ENCODE measurements at regions not wholly inside any gene's neighbourhood (a gene's known extent, or its start where the extent isn't known, plus 50 kb on each side); places are given as distances from the start of the nearest gene placed in this dataset.

DNA sequence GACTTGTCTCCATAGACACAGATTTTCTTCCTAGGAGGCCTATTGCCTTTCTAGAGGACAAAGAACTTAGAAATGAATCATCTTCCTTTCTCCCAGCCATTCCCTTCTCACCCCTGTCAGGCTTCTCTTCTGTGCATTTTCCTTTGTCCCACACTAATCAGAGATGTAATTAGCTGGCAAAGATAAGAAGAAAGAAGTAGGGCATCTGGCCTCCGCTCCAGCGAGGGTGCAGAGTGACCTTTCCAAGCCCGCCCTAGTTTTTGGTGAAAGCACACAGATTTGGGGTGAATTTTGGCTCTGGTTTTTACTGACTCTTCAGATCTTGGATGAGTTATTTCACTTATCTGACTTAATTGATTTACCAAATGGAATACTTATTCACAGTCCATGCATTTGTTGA lies 626.5 kb downstream of the ZEB2 start:
- TF ChIP-seq ESRRG (CRISPR knock-in tag; IDR thresholded peaks at IDR 0.05): no peak
- no peak for TF ChIP-seq ISL1 (CRISPR knock-in tag; IDR thresholded peaks at IDR 0.05)
- TF ChIP-seq, protein P1, sequence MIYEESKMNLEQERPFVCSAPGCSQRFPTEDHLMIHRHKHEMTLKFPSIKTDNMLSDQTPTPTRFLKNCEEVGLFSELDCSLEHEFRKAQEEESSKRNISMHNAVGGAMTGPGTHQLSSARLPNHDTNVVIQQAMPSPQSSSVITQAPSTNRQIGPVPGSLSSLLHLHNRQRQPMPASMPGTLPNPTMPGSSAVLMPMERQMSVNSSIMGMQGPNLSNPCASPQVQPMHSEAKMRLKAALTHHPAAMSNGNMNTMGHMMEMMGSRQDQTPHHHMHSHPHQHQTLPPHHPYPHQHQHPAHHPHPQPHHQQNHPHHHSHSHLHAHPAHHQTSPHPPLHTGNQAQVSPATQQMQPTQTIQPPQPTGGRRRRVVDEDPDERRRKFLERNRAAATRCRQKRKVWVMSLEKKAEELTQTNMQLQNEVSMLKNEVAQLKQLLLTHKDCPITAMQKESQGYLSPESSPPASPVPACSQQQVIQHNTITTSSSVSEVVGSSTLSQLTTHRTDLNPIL (CRISPR knock-in tag; IDR thresholded peaks at IDR 0.05; ENCODE audit: low read depth): no peak
- TF ChIP-seq, protein P2, sequence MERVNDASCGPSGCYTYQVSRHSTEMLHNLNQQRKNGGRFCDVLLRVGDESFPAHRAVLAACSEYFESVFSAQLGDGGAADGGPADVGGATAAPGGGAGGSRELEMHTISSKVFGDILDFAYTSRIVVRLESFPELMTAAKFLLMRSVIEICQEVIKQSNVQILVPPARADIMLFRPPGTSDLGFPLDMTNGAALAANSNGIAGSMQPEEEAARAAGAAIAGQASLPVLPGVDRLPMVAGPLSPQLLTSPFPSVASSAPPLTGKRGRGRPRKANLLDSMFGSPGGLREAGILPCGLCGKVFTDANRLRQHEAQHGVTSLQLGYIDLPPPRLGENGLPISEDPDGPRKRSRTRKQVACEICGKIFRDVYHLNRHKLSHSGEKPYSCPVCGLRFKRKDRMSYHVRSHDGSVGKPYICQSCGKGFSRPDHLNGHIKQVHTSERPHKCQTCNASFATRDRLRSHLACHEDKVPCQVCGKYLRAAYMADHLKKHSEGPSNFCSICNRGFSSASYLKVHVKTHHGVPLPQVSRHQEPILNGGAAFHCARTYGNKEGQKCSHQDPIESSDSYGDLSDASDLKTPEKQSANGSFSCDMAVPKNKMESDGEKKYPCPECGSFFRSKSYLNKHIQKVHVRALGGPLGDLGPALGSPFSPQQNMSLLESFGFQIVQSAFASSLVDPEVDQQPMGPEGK (CRISPR knock-in tag; IDR thresholded peaks at IDR 0.05; ENCODE audit: borderline replicate concordance): no peak
- TF ChIP-seq ZFP3 (CRISPR knock-in tag; IDR thresholded peaks at IDR 0.05): no peak
- no peak for TF ChIP-seq ARNTL (CRISPR knock-in tag; IDR thresholded peaks at IDR 0.05; ENCODE audit: borderline replicate concordance, low read depth)
- no peak for TF ChIP-seq ZC3H10 (CRISPR knock-in tag; IDR thresholded peaks at IDR 0.05)
- TF ChIP-seq TCF4 (CRISPR knock-in tag; IDR thresholded peaks at IDR 0.05; ENCODE audit: borderline replicate concordance): peak; percentile 47; the same call in 1 of the 2 replicates
- no peak for TF ChIP-seq ZFP30 (CRISPR knock-in tag; IDR thresholded peaks at IDR 0.05)
- TF ChIP-seq CSDC2 (CRISPR knock-in tag; IDR thresholded peaks at IDR 0.05): no peak
- TF ChIP-seq POU6F1 (CRISPR knock-in tag; IDR thresholded peaks at IDR 0.05; ENCODE audit: borderline replicate concordance, low read depth): no peak
- TF ChIP-seq ZNF8 (CRISPR knock-in tag; IDR thresholded peaks at IDR 0.05): no peak
- peak; percentile 24; the same call in 1 of the 2 replicates for TF ChIP-seq TSHZ2 (CRISPR knock-in tag; IDR thresholded peaks at IDR 0.05)
- no peak for TF ChIP-seq GLIS3 (CRISPR knock-in tag; IDR thresholded peaks at IDR 0.05)
